ENCODE measurements at regions not wholly inside any gene's neighbourhood (a gene's known extent, or its start where the extent isn't known, plus 50 kb on each side); places are given as distances from the start of the nearest gene placed in this dataset.

DNA sequence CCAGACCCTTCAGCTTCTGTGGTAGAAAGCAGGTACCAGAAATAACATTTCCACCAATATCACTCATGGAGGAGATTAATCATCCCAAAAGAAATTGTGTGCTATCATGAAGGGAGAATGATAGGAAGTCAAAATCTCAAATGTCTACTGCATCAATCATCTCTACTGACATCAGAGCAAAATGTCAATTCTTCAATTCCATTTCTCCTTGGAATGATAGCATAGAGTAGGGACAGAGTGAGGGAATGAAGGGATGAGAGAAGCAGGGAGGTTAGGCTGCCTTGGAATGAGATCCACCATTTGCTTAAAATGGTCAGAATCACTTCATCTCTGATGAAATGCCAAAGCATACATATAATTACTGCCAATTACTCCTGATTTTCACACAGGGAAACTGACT, 371.8 kb upstream of the ACVR2A start:
- DNase-seq (no peak), FAIRE-seq (no peak)
- Histone ChIP-seq H3K36me3 (ENCODE audit: control insufficient read depth in 2 of 3, insufficient read depth in 3 of 3, low read length in 3 of 3) (no peaks in the 10 kb centered on the region), H3K9me3 (ENCODE audit: control insufficient read depth in 2 of 3, insufficient read depth in 1 of 3, low read length in 3 of 3) (no peaks in the 10 kb centered on the region), H3K4me1 (ENCODE audit: control insufficient read depth in 2 of 3, insufficient read depth in 2 of 3, low read depth in 1 of 3, low read length in 3 of 3) (no peaks in the 10 kb centered on the region), H3K9ac (ENCODE audit: low read length in 3 of 3) (no peak overlapping the region), H3K4me3 (ENCODE audit: low read length in 3 of 3) (no peak overlapping the region), H3K27ac (ENCODE audit: low read depth in 2 of 2, low read length in 2 of 2) (no peak overlapping the region), H3K27me3 (ENCODE audit: control insufficient read depth, insufficient read depth, low read length) (no peaks in the 10 kb centered on the region)
- intact Hi-C loops (cut with DNase I), result no loop called here
- TF ChIP-seq, protein P1, sequence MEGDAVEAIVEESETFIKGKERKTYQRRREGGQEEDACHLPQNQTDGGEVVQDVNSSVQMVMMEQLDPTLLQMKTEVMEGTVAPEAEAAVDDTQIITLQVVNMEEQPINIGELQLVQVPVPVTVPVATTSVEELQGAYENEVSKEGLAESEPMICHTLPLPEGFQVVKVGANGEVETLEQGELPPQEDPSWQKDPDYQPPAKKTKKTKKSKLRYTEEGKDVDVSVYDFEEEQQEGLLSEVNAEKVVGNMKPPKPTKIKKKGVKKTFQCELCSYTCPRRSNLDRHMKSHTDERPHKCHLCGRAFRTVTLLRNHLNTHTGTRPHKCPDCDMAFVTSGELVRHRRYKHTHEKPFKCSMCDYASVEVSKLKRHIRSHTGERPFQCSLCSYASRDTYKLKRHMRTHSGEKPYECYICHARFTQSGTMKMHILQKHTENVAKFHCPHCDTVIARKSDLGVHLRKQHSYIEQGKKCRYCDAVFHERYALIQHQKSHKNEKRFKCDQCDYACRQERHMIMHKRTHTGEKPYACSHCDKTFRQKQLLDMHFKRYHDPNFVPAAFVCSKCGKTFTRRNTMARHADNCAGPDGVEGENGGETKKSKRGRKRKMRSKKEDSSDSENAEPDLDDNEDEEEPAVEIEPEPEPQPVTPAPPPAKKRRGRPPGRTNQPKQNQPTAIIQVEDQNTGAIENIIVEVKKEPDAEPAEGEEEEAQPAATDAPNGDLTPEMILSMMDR (IDR thresholded peaks at IDR 0.05; ENCODE audit: borderline replicate concordance, extremely low read depth, insufficient read depth), result no peak

DNA sequence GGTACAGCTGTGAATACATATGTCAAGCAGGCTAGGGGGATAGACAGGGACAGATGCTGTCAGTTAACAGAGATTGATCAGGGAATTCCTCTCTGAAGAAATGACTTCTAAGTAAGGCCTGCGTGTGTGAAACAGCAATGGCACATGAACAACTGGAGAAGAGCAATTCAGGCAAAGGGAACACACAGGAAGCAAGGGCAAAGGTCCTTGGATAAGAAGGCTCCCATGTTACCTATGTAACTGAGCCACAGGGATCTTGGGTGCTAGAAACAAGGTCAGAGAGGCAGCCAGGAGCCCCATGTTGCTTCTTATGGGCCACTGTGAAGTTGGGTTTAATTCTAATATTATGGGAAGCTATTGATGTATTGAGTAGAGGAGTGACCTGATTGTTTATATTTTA, 373.7 kb upstream of the ACVR2A start:
- Histone ChIP-seq H3K4me1 (ENCODE audit: control insufficient read depth in 2 of 3, insufficient read depth in 2 of 3, low read depth in 1 of 3, low read length in 3 of 3) (no peaks in the 10 kb centered on the region), H3K9ac (ENCODE audit: low read length in 3 of 3) (no peak overlapping the region), H3K27me3 (ENCODE audit: control insufficient read depth, insufficient read depth, low read length) (no peaks in the 10 kb centered on the region), H3K4me3 (ENCODE audit: low read length in 3 of 3) (no peak overlapping the region), H3K9me3 (ENCODE audit: control insufficient read depth in 2 of 3, insufficient read depth in 1 of 3, low read length in 3 of 3) (no peaks in the 10 kb centered on the region), H3K36me3 (ENCODE audit: control insufficient read depth in 2 of 3, insufficient read depth in 3 of 3, low read length in 3 of 3) (no peaks in the 10 kb centered on the region), H3K27ac (ENCODE audit: low read depth in 2 of 2, low read length in 2 of 2) (no peak overlapping the region)
- TF ChIP-seq, protein P1 (IDR thresholded peaks at IDR 0.05; ENCODE audit: borderline replicate concordance, extremely low read depth, insufficient read depth), result no peak
- DNase-seq (no peak), FAIRE-seq (no peak)
- intact Hi-C loops (cut with DNase I), result no loop called here

DNA sequence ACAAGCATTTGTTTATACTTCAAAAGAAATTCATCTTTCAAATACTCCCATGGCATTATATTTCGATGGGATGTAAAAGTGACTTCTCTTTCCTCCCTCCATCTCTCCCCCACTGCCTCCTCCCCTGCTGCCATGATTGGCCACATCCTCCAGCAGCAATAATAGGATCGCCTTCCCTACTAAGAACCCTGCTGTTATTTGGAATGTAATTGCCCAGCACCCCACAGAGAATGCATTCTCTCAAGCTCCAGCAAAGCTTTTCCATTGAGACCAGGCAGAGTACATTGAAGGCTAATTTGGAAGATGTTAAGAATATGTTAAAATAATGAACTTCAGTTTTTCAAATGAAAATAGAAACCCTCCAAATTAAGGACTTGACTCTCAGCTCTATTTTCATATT, 375.4 kb upstream of the ACVR2A start:
- Histone ChIP-seq H3K9me3 (ENCODE audit: control insufficient read depth in 2 of 3, insufficient read depth in 1 of 3, low read length in 3 of 3) (no peaks in the 10 kb centered on the region), H3K9ac (ENCODE audit: low read length in 3 of 3) (no peak overlapping the region), H3K36me3 (ENCODE audit: control insufficient read depth in 2 of 3, insufficient read depth in 3 of 3, low read length in 3 of 3) (no peaks in the 10 kb centered on the region), H3K27me3 (ENCODE audit: control insufficient read depth, insufficient read depth, low read length) (no peaks in the 10 kb centered on the region), H3K27ac (ENCODE audit: low read depth in 2 of 2, low read length in 2 of 2) (no peak overlapping the region), H3K4me3 (ENCODE audit: low read length in 3 of 3) (no peak overlapping the region), H3K4me1 (ENCODE audit: control insufficient read depth in 2 of 3, insufficient read depth in 2 of 3, low read depth in 1 of 3, low read length in 3 of 3) (peaks cover 0 to 12% (median 0%) of the 10 kb centered on the region in 3 donors)
- FAIRE-seq, result no peak
- intact Hi-C loops (cut with DNase I), result no loop called here
- no peak for DNase-seq
- TF ChIP-seq, protein P1 (IDR thresholded peaks at IDR 0.05; ENCODE audit: borderline replicate concordance, extremely low read depth, insufficient read depth), result no peak

DNA sequence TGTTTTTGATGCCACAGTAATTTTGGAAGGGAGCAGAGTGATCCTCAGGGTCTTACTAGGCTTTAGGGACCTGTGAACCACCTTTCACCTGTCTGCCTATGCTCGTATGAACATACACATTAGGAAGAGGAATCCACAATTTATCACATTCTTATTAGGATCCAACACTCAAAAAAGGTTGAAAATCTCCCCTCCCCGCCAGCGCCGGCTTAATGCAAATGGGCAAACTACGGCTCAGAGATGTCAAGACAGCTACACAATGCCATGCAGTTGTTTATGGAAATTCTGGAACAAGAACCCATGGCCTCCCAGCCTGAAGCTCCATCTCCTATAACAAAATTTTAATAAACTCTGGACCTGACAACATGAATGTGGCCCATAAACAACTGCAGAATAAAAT, 375.9 kb upstream of the ACVR2A start:
- Histone ChIP-seq H3K36me3 (ENCODE audit: control insufficient read depth in 2 of 3, insufficient read depth in 3 of 3, low read length in 3 of 3) (no peaks in the 10 kb centered on the region), H3K4me1 (ENCODE audit: control insufficient read depth in 2 of 3, insufficient read depth in 2 of 3, low read depth in 1 of 3, low read length in 3 of 3) (peaks cover 0 to 17% (median 0%) of the 10 kb centered on the region in 3 donors), H3K27me3 (ENCODE audit: control insufficient read depth, insufficient read depth, low read length) (no peaks in the 10 kb centered on the region), H3K27ac (ENCODE audit: low read depth in 2 of 2, low read length in 2 of 2) (no peak overlapping the region), H3K4me3 (ENCODE audit: low read length in 3 of 3) (no peak overlapping the region), H3K9ac (ENCODE audit: low read length in 3 of 3) (no peak overlapping the region), H3K9me3 (ENCODE audit: control insufficient read depth in 2 of 3, insufficient read depth in 1 of 3, low read length in 3 of 3) (no peaks in the 10 kb centered on the region)
- TF ChIP-seq, protein P1 (IDR thresholded peaks at IDR 0.05; ENCODE audit: borderline replicate concordance, extremely low read depth, insufficient read depth), result no peak
- FAIRE-seq (no peak), DNase-seq (no peak)
- intact Hi-C loops (cut with DNase I), result no loop called here

Data from kidney (tissue), 13 donors.